GM21423 (cell line): ENCODE measurements at regions not wholly inside any gene's neighbourhood (a gene's known extent, or its start where the extent isn't known, plus 50 kb on each side); places are given as distances from the start of the nearest gene placed in this dataset.
"Not testable (repeated sequence)": the region's sequence is repeated elsewhere in the genome, so short reads cannot be mapped to it uniquely, and the experiment has no call there.

Source experiments
- ATAC-seq: cut with Tn5 transposase; IDR thresholded peaks from one replicate; pipeline ENCODE4 v1.9.1; 2021; ENCODE audit warnings: mild to moderate bottlenecking, moderate library complexity; ENCODE audit not compliant: unreplicated experiment

GRCh38 chr6:170068496-170068895, 222.4 kb downstream of the DLL1 start:
- ATAC-seq, result no peak

- ATAC-seq, result no peak
Measured at GRCh38 chr6:170067923-170068360, 222.9 kb downstream of the DLL1 start.

DNA sequence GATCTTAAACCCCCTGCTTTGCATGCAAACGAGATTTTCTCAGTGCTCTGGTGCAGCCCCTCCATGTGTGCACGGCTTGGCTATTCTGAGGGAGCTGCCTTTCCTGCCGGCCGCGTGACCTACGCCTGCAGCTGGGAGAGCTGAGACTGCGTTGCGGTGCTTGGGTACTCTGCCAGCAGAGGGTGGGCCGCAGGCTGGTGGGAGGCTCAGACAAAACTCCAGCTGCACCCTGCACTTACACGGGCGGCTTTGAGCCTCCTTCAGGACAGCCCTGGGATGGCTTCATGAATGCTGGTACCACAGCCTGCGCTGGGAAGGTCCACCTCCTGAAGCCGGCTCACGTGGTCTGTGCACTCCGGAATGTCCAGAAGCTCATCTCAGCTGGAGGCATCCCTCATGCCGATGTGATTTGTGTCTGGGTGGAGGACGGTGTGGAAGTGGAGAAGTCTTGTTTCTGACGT, 223.7 kb downstream of the DLL1 start:
- no peak for ATAC-seq

DNA sequence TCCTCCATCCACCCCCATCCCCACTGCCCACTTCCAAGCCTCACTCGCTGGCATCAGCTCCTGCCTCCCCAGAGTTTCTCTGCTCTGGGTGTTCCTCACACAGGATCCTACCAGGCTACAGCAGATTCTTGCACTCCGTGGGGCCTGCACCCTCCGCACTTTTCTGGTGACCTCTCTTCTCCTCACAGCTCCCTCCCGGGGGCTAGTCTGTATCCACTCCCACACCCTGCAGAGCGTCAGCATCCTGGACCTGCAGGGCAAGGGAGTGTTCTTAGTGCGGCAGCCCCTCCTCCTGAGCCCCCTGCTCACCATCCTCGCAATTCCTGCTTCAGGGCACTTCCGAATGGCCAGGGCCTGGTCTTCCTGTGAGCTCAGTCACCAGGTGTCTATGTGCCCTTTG, 224.2 kb downstream of the DLL1 start:
- ATAC-seq, result no peak

GRCh38 chr6:170063851-170064602, 226.9 kb downstream of the DLL1 start:
- ATAC-seq, result no peak

GRCh38 chr6:170063431-170063830, 227.4 kb downstream of the DLL1 start:
- ATAC-seq, result no peak

DNA sequence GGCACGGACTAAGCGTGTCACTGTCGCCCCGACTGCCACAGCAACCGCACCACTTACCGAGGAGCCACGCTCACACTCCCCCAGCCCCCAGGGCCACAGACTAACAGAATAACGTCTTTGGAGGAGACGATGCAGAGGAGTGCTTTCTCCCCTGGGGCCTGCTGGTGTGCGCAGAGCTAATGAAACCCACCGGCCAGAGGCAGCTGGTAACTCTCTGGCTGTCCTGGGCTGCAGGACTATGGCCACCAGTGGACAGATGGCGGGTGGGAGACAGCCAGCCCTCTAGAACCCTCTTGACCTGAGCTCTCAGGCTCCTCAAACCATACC, 228.0 kb downstream of the DLL1 start:
- no peak for ATAC-seq

GRCh38 chr6:170062209-170062914, 228.5 kb downstream of the DLL1 start:
- no peak for ATAC-seq

- ATAC-seq, result no peak
Measured at GRCh38 chr6:170058878-170059485, 231.9 kb downstream of the DLL1 start.

- ATAC-seq, result no peak
Measured at GRCh38 chr6:170057961-170058877, 232.7 kb downstream of the DLL1 start.

DNA sequence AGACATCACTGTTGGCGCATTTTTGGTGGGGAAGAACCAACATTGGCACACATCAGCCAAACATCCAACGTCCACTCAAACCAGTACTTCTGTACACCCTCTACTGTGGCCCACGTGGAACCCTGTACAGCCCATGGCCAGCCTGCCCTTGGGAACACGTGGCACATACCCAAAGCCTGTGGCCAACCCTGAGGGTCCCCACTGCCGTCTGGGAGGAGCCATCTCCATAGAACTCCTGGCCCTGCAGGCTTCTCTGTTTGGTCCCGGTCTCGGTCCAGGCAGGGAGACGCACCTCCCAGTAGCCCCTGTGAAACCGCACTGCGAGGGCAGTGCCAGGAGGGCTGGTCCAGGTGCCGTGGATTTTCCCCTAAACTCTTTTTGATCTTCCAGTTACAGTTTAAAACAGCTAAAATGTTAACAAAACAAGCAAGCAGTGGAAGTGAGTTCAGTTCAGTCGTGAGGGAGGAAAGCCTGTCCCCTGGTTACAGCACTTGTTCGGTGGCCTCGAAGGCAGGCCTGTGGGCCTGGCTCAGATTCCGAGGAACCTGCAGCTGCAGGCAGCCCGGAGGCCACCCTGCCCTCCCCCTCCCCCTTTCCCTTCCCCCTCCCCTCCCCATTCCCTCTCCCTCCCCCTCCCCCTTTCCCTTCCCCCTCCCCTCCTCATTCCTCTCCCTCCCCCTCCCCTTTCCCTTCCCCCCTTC, 233.7 kb downstream of the DLL1 start:
- ATAC-seq, result no peak

DNA sequence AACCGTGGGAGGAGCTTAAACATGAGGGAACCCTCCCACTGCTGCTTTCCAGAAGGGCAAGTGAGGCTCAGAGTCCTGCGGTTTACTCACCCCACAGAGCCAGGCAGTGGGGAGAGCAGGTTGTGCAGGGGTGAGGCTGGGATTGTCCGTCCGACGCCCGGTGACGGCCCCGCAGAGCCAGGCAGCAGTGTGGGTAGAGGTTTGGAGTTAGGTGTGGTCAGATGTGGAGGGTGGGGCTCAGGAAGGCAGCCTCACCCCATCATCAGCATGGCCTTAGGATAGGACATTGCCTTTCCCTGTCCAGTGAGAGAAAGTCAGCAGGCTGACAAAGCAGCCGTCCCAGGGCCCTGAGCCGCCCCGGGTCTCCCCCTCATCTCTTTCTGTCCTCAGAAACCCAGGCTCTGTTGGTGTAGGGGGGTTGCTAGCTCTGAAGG, 234.6 kb downstream of the DLL1 start:
- no peak for ATAC-seq

DNA sequence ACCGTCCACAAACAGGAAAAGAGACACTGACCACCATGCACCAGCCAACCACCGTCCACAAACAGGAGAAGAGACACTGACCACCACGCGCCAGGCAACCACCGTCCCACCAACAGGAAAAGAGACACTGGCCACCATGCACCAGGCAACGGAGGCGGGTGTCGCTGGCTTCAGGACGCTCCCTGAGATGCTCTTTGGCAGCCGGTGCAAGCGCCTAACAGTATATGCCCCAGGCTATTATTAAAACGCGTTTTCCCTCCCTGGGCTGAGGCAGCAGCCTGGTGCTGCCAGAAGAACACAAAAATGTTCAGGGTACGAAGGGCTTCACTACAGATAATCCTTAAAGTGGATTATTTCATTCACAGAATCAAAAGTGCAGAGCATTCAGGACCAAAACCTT, 235.1 kb downstream of the DLL1 start:
- not testable (repeated sequence) for ATAC-seq

DNA sequence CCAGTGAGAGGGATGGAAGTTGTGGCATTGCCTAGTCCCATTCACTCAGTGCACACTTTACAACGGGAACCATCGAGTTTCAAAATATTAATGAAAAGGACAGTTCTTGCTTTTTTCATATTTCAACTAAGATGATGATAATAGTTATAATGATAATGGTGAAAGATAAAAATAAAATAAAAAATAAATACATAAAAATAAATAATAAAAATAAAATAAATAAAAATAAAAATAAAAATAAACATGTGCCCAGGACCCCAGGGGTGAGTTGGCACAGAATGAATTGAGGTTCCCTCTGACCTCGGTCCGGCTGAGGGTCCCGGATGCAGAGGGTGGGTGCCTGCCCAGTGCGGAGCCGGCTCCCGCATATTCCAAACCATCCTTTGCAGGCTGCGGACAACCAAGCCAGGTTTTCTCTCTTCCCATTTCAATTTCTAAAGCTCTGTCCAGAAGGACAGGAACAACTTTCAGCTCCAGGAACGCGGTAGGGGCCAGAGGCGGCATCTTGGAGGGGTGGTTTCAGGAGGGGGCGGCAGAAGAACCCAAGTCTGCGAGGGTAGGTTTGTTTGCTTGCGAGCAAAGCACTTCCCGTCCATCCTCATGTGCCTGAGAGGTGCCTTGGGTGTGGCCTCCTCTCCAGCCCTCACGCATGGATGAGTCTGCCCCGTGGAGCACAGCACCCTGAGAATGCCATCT, 236.8 kb downstream of the DLL1 start:
- ATAC-seq, result no peak

DNA sequence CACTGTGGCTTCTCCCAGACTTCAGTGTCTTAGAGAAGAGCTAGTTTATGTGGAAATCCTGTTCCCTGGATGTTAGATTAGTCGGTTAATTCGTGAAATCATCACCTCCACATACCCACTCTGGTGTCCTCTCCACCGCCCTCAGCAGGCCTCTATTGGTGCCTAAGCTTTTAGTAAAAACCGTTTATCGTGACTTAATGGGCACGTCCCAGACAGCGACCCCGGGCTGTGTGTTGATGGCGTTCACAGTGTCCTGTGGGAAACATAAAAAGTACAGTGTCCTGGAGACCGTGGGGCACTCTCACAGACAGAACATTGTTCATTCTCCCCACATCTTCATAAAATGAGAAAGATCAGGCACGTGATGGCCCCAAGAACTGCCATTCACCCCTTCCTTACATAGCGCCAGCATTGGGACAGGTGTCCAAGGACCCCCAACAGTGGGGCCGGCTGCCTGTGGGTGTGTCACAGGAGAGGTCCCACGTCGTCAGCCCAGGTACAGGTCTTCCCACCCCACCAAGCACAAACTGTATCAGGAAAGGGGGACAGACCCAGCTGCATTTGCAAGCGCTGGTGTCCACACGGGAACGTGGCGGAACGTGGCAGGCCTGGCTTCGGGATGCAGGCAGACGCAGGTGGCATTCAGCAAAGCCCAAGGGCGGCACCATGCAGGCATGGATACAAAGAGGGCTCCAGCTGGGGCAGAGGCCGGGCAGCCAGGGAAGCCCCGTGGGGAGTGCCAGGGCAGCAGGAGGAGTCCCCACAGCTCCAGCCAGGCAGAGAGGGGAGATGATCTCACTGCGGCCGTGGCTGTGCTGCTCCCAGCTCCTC, 237.7 kb downstream of the DLL1 start:
- ATAC-seq, result no peak

GRCh38 chr6:170051229-170052172, 239.4 kb downstream of the DLL1 start:
- ATAC-seq, result no peak

DNA sequence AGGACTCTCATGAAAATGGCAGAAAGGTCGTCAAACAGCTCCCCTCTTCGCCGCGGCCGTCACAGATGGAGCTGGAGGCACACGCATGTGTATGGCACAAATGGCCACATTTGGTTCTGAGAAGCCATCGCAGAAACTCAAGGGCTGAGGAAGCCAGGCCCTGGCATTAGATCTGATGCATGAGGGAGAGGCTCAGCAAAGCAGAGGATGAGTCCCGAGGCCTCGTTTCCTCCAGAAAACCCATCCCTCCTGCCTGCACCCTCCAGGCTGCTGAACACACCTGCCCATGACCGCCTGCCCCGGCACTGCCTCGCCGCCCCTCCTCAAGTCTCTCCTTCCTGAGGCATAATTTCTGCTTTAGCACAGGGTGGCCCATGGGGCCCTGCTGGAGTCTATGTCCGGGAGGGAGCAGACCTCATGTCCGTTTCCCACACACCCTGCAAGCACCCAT, 240.3 kb downstream of the DLL1 start:
- ATAC-seq, result no peak
